GM19395 (cell line): ENCODE measurements at regions not wholly inside any gene's neighbourhood (a gene's known extent, or its start where the extent isn't known, plus 50 kb on each side); places are given as distances from the start of the nearest gene placed in this dataset.

Source experiments
- ATAC-seq: cut with Tn5 transposase; IDR thresholded peaks from one replicate; pipeline ENCODE4 v1.9.1; 2021; ENCODE audit warnings: mild to moderate bottlenecking, moderate library complexity; ENCODE audit not compliant: unreplicated experiment

- no peak for ATAC-seq
Measured at GRCh38 chr16:82567175-82567574, 59.6 kb upstream of the CDH13 start.

GRCh38 chr16:82563401-82563800 lies 63.4 kb upstream of the CDH13 start:
- no peak for ATAC-seq

DNA sequence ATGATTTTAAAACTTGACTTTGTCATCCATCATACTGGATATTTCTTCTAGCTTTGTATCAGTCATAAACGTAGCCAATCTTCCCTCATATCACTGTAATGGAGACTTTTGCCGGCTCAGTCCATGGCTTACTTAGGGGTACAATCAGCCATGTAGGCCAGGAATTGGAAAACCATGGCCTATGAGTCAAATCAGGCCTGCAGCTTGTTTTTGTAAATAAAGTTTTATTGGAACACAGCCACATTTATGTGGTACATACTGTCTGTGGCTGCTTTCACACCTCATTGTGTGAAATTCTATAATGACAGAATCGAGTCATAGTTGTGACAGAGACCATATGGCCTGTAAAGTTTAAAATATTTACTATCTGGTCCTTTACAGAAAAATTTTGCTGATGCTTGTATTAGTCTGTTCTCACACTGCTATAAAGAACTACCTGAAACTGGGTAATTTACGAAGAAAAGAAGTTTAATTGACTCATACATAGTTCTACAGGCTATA lies 64.5 kb upstream of the CDH13 start:
- no peak for ATAC-seq

DNA sequence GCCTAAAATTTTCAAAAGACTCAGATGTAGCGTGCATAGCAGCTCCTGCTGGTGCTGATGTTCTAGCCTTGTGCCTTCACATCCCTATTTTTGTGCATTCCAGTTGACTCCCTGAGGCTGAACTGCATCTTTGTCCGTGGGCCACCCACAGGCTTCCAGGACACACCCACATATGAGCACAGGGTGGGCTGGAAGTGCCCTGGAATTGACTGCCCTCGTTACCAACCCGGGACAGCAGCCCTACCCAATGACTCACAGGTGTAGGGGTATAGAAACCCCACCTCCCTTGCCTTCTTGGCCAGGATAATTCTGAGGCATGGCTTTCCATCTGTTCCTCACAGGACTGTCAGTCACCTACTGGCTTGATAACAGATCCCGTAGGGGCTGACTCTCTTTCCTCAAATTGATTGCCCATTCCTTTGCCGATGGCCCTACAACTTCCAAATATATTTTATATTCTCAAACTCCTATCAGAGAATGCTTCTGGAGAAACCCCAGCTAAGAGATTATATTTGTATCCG lies 65.9 kb upstream of the CDH13 start:
- no peak for ATAC-seq

DNA sequence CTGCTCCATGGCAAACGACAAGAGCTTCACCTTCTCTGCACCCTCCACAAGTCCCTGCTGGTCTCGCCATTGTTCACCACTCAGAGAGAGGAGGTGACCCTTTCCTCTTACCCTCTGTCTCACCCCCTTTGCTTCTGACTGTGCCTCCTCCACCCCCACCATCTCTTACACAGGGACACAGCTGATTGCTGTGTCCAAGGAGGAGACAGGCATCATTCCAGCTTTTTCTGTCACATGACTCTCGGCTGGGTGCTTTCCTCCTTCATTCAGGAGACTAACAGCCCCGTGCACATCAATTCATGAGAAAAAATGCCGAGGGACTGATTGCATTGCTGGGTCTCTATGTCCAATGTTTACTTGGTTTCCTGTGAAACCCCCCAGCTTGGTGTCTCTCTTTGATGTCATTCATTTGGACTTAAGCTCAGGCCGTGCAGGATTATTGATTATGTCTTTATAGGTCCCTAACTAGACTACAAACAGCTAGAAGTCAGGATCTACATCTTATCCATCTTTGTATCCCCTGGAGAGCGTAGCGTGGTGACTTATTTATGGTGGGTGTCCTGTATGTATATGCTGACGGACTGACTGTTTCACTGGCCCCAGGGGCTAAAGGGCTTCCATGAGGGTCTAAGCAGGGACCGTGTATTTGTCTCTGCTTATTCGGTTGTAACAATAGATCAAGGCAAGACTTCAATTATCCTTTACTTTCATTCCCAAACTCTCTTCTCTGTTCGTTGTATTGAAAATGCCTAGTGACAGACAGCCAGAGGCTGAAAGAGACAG lies 82.2 kb upstream of the CDH13 start:
- ATAC-seq: no peak

GRCh38 chr16:82542714-82543113 lies 84.1 kb upstream of the CDH13 start:
- no peak for ATAC-seq

- ATAC-seq: no peak
Measured at GRCh38 chr16:82541103-82541502, 85.7 kb upstream of the CDH13 start.

- ATAC-seq: no peak
Measured at GRCh38 chr16:82535764-82536163, 91.0 kb upstream of the CDH13 start.

- ATAC-seq: no peak
Measured at GRCh38 chr16:82535262-82535661, 91.5 kb upstream of the CDH13 start.

GRCh38 chr16:82533189-82533588 lies 93.6 kb upstream of the CDH13 start:
- ATAC-seq: no peak

- no peak for ATAC-seq
Measured at GRCh38 chr16:82530883-82531282, 95.9 kb upstream of the CDH13 start.

GRCh38 chr16:82527101-82527500 lies 99.7 kb upstream of the CDH13 start:
- ATAC-seq: no peak

DNA sequence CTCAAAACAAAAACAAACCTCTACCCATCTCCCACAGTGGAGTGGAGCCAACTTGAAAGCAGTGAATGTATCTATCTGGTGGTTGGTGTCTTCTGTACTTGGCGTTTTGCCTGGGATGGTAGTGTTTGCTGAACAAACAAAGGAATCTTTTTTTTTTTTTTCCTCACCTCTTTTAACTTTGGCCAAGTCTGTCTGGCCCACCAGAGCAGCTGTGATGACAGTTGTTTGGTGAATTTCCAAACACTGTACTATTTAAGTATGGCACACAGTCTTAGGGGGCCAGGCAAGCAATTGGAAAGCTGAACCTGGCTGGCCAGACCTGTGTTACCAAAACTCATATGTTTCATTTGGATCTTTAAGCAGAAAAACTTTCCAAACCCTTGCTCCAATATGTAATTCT lies 101.8 kb upstream of the CDH13 start:
- ATAC-seq: no peak

DNA sequence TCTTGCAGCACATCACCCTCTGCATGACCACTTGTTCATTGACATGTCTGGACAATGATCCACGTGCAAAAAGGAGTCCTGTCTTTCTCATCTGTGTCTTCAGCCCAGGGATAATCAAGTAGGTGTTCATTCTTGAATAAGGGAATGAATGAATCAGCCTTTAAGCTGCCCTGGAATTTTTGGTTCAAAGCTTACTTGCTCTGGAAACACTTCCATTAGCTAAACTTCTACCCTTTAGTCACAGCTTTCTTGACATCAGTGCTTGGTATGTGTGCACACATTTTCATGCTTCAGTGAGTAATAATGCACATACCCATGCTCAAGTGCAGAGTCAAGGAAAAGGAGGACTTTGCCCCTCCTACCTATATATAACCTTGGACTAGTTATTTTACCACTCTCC lies 103.0 kb upstream of the CDH13 start:
- ATAC-seq: no peak

DNA sequence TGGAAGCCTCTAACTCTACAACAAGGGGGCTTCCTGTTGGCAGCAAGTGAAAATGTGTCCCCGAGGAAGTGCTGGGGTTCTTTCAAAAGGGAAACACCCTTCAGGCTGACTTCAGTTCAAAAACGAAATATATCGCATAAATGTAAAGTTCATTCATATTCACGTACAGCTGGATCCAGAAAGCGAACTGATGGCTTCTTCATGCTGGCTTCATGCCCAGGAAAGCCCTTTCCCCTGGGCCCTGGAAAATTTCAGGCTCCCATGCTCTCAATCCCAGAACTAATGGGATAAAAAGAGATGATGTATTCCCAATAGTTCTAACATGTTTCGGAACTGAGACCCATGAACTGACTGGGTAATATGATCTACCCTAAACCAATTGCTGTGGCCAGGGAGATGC lies 104.7 kb upstream of the CDH13 start:
- no peak for ATAC-seq

DNA sequence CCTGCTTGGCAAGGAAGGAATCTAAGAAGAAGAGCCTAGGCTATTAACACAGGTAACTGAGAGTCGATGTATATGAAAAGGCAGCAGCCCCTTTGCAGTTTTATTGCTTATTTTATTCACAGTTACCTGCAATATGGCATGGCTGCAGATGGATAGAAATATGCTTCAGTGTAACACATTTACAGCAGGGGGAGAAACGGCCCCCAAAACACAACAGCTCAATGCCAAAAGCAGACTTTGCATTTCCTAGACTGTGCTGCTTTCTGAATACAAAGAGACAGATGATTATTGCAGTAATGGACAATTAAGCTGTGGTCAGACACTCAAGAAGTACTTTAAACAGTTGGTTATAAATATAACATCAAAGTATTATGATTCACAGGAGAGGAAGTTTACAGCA lies 108.0 kb upstream of the CDH13 start:
- ATAC-seq: no peak

GRCh38 chr16:82514262-82514661 lies 112.5 kb upstream of the CDH13 start:
- no peak for ATAC-seq

DNA sequence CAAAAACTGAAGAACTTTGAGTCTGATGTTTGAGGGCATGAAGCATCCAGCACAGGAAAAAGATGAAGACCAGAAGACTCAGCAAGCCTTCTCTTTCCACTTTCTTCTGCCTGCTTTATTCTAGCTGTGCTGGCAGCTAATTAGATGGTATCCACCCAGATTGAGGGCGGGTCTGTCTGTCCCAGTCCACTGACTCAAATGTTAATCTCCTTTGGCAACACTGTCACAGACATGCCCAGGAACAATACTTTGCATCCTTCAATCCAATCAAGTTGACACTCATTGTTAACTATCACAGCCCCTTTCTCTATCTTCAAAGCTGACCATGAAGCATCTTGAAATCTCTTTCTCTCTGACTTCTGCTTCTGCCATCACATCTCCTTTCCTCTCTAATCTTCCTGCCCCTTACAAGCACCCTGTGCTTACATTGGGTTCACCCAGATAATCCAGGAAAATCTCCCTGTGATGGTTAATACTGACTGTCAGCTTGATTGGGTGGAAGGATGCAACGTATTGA lies 115.9 kb upstream of the CDH13 start:
- ATAC-seq: no peak

DNA sequence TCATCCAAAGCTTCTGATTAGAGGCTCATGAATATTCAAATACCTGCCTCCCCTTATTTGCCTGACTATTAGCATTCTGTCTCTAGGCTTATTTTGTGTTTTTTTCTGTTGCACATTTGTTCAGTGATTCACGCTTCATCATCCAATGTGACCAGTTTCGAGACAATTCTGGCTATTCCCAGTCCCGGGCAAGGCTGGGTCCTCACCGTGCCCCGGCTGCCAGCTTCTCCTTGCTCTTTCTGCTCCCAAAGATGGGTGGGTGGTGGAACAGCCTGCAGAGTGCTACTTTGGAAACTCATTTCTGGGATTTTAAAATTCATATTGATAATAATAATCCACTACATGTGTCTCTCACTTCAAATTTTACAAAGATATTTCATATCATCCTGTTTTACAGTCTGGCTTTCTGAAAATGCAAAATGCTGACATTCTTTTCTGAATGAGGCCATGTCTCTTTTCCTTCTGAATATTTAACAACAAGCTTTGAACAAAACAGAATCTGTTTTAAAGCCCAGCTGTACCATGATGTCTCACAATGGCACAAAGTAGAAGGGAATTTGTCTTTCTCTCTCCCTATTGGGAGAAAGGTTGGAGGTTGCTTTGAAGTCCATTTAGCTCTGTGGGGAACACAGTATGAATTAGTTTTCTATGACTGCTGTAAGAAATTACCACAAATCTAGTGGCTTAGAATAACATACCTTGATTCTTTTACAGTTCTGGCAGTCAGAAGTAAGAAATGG lies 116.9 kb upstream of the CDH13 start:
- no peak for ATAC-seq

DNA sequence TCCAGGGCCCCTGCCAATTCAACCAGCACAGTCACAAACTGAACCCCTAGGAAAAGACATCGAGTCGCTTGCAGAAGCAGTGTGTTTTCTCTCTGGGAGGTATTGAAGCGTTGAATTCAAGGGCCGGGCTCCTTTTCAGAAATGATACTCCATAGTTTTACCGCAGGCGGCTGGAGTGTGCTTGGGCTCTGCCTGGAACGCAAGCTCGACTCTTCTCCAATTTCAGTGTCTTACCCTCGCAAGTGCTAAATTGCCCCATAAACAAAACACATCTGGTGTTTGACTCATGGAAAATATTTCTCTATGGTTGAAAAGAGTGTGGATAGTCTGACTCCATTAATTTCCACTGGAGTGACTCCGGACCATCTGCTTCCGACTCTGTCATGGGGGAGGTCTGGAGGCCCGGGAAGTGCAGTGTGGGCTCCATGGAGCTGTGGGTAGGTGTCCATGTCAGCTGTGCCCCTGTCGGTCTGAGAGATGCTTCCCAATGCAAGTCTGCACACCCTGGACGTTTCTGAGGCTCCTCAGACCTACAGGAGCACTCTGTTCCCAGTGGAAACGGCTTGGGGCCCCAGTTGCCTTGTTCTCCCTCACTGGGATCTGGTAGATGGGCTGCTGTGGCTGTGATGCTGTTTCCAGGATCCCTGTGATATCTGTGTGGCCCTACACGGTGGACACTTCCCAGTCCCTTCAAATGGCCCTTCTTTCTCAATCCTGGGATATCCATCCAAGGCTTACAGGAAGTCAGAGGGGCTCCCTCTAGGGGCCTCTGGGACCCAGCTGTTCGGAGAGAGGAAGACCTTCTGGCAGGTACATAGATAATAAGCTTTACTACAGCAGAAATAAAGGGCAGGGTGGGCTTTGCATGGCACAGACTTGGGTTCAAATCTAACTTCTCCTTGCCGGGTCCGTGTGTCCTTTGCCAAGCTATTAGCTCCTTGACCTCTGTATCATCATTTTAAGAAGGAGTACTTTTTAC lies 119.8 kb upstream of the CDH13 start:
- ATAC-seq: no peak

DNA sequence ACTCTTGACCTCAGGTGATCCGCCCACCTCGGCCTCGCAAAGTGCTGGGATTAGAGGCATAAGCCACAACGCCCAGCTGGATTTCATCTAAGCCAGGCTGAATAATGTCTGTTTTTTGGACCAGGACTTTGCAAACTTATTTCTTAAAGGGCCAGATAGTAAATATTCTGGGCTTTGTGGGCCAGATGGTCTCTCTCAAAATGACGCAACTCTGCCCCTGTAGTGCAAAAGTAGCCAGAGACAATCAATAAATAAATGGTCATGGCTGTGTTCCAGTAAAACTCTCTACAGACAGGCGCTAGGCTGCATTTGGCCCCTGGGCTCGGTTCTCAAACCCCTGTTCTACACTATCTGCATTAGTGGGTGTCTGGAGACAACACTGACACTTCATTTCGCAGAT lies 121.9 kb upstream of the CDH13 start:
- no peak for ATAC-seq
